OCI-LY7 (cell line): ENCODE measurements at regions not wholly inside any gene's neighbourhood (a gene's known extent, or its start where the extent isn't known, plus 50 kb on each side); places are given as distances from the start of the nearest gene placed in this dataset.

Experiments used
- BruUV-seq: library from RNA; stranded (reverse); fragments of 400-500 nt; replicated peaks from 2 replicates; lab custom pipeline; 2021; lab: Mats Ljungman, UMichigan
- CTCF ChIA-PET: fragments of 300-600 bp; sonication (Branson Sonifier 250); formaldehyde crosslinking; loops from one replicate; lab custom pipeline; 2022; ENCODE audit warnings: antibody characterized with exemption; ENCODE audit not compliant: unreplicated experiment; lab: Charles Lee
- POLR2A ChIA-PET: fragments of 300-600 bp; sonication (Branson Sonifier 250); formaldehyde crosslinking; loops from one replicate; lab custom pipeline; 2022; ENCODE audit warnings: antibody characterized with exemption; lab: Charles Lee
- DNase-seq: peaks from one replicate; pipeline ENCODE4 v3.0.0-alpha.2; 2015; ENCODE audit warnings: low spot score
- H2AFZ ChIP-seq: fragments of 200-600 bp; sonication (generic), shearing (Covaris generic); 2 replicates; pipeline ENCODE4 v1.6.1; 2014; ENCODE audit warnings: mild to moderate bottlenecking, antibody characterized with exemption, low read length, moderate library complexity
- H3K27ac ChIP-seq: fragments of 200-600 bp; sonication (generic); 2 replicates; pipeline ENCODE4 v1.5.1; 2014; ENCODE audit warnings: mixed run types, low read depth, mild to moderate bottlenecking, moderate library complexity, low read length, inconsistent platforms; ENCODE audit not compliant: poor library complexity, severe bottlenecking
- H3K36me3 ChIP-seq: fragments of 200-600 bp; sonication (generic); 2 replicates; pipeline ENCODE4 v1.6.1; 2014; ENCODE audit warnings: mild to moderate bottlenecking, antibody characterized with exemption, low read length, moderate library complexity, mixed read lengths; ENCODE audit not compliant: insufficient read depth
- H3K4me1 ChIP-seq: fragments of 200-600 bp; sonication (generic); 2 replicates; pipeline ENCODE4 v1.5.1; 2014; ENCODE audit warnings: mild to moderate bottlenecking, low read length; ENCODE audit not compliant: insufficient read depth, poor library complexity, severe bottlenecking
- H3K4me2 ChIP-seq: fragments of 200-600 bp; sonication (generic); 2 replicates; pipeline ENCODE4 v1.6.1; 2014; ENCODE audit warnings: mild to moderate bottlenecking, low read length
- H3K4me3 ChIP-seq: fragments of 200-600 bp; sonication (generic); 2 replicates; pipeline ENCODE4 v1.5.1; 2014; ENCODE audit warnings: mild to moderate bottlenecking, low read depth, low read length; ENCODE audit not compliant: poor library complexity, severe bottlenecking
- H3K79me2 ChIP-seq: fragments of 200-600 bp; sonication (generic); 2 replicates; pipeline ENCODE4 v1.6.1; 2016; ENCODE audit warnings: low read depth, mild to moderate bottlenecking, low read length, moderate library complexity, mixed read lengths; ENCODE audit not compliant: insufficient read depth
- H3K9me2 ChIP-seq: fragments of 200-600 bp; sonication (generic); 2 replicates; pipeline ENCODE4 v1.6.1; 2016; ENCODE audit warnings: mild to moderate bottlenecking, low read length, mixed read lengths; ENCODE audit not compliant: insufficient read depth
- H3K9me3 ChIP-seq: fragments of 200-600 bp; sonication (generic); 2 replicates; pipeline ENCODE4 v1.6.1; 2014; ENCODE audit warnings: mild to moderate bottlenecking, mixed run types, low read length, mixed read lengths
- H4K20me1 ChIP-seq: fragments of 200-600 bp; sonication (generic); 2 replicates; pipeline ENCODE4 v1.6.1; 2014; ENCODE audit warnings: mild to moderate bottlenecking, antibody characterized with exemption, low read length, moderate library complexity, mixed read lengths; ENCODE audit not compliant: insufficient read depth
- EZH2phosphoT487 ChIP-seq: fragments of 200-600 bp; sonication (generic); IDR thresholded peaks from 2 replicates; pipeline ENCODE4 v1.6.1; 2018; ENCODE audit warnings: low read depth, borderline replicate concordance, mild to moderate bottlenecking, mixed run types, antibody characterized with exemption, low read length, moderate library complexity, mixed read lengths
- intact Hi-C: fragments of 100-400 bp; cut with micrococcal nuclease; formaldehyde crosslinking; loops from one replicate; pipeline ENCODE4 v1.10.0; 2022; ENCODE audit not compliant: unreplicated experiment
- TF ChIP-seq, protein P1 (sequence below): fragments of 200-600 bp; sonication (generic); conservative IDR thresholded peaks from 2 replicates; pipeline ENCODE4 v1.5.1; 2014; ENCODE audit warnings: mild to moderate bottlenecking, antibody characterized with exemption, low read length, moderate library complexity, mixed read lengths

DNA sequence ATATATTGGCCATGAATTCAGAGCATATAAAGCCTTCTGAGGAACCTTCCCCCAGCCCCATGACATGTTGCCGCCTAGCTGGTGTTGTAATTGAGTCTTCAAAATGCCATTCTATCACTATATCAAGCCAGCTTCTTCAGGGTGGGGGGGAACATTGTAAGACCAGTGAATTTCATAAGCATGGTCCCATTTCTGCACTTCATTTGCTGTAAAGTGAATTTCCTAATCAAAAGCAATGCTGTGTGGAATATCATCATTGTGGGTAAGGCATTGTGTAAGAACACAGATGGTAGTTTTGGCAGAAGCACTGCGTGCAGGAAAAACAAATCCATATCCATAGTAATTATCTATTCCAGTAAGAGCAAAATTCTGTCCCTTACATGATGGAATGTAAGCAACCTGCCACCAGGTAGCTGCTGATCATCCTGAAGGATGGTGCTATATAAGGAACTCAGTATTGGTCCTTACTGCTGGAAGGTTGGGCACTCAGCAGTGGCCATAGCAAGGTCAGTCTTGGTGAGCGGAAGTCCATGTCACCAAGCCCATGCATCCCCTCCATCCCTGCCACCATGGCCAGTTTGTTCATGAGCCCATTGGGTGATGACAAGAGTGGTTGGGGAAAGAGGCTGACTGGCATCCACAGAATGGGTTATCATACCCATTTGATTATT is 159.4 kb downstream of the COPS8 start:
- Histone ChIP-seq H2AFZ (no peak overlapping the region), H3K9me3 (no peaks in the 10 kb centered on the region), H3K79me2 (no peaks in the 10 kb centered on the region), H3K9me2 (no peaks in the 10 kb centered on the region), H3K4me2 (no peak overlapping the region), H3K4me1 (no peaks in the 10 kb centered on the region), H3K27ac (no peak overlapping the region), H3K36me3 (no peaks in the 10 kb centered on the region), H4K20me1 (no peaks in the 10 kb centered on the region), H3K4me3 (no peak overlapping the region)
- no peak for TF ChIP-seq EZH2phosphoT487
- TF ChIP-seq, protein P1, sequence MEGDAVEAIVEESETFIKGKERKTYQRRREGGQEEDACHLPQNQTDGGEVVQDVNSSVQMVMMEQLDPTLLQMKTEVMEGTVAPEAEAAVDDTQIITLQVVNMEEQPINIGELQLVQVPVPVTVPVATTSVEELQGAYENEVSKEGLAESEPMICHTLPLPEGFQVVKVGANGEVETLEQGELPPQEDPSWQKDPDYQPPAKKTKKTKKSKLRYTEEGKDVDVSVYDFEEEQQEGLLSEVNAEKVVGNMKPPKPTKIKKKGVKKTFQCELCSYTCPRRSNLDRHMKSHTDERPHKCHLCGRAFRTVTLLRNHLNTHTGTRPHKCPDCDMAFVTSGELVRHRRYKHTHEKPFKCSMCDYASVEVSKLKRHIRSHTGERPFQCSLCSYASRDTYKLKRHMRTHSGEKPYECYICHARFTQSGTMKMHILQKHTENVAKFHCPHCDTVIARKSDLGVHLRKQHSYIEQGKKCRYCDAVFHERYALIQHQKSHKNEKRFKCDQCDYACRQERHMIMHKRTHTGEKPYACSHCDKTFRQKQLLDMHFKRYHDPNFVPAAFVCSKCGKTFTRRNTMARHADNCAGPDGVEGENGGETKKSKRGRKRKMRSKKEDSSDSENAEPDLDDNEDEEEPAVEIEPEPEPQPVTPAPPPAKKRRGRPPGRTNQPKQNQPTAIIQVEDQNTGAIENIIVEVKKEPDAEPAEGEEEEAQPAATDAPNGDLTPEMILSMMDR, result no peak
- no peak for DNase-seq
- ChIA-PET POLR2A (interaction anchor here (1.2 kb wide), 1 partner anchor 26 kb away, joined by 3 read pairs; no protein-coding TSS in a partner anchor), CTCF (interaction anchor here (0.6 kb wide), 1 partner anchor 90 kb away, joined by 3 read pairs; no protein-coding TSS in a partner anchor)
- intact Hi-C loops, result no loop called here
- no TSS peak for BruUV-seq

DNA sequence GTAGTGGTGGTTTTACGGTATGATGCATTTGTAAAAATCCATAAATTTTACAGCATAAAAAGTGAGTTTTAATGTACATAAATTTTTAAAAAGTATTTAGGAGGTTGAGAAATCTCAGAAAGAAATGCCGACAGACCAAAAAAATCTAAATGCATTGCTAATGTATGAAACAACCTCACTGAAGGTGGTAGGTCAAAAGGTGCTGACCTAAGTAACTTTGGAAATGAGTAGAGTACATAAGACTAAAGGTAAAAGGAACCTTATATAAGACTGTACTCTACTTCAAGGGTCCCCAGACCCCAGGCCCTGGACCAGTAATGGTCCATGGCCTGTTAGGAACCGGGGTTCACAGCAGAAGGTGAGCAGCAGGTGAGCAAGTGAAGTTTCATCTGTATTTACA is 163.4 kb downstream of the COL6A3 start:
- ChIA-PET POLR2A (interaction anchor here (1.0 kb wide), 1 partner anchor 21 kb away, joined by 3 read pairs; no protein-coding TSS in a partner anchor), CTCF (interaction anchor here (0.5 kb wide), 1 partner anchor 303 kb away, joined by 3 read pairs; no protein-coding TSS in a partner anchor)
- no peak for DNase-seq
- Histone ChIP-seq H3K27ac (no peak overlapping the region), H3K9me2 (no peaks in the 10 kb centered on the region), H3K4me2 (no peak overlapping the region), H3K79me2 (no peaks in the 10 kb centered on the region), H3K9me3 (no peaks in the 10 kb centered on the region), H2AFZ (no peak overlapping the region), H3K36me3 (no peaks in the 10 kb centered on the region), H3K4me3 (no peak overlapping the region), H4K20me1 (no peaks in the 10 kb centered on the region), H3K4me1 (no peaks in the 10 kb centered on the region)
- no TSS peak for BruUV-seq
- TF ChIP-seq EZH2phosphoT487, result no peak
- TF ChIP-seq, protein P1, result no peak
- intact Hi-C loops, result no loop called here

DNA sequence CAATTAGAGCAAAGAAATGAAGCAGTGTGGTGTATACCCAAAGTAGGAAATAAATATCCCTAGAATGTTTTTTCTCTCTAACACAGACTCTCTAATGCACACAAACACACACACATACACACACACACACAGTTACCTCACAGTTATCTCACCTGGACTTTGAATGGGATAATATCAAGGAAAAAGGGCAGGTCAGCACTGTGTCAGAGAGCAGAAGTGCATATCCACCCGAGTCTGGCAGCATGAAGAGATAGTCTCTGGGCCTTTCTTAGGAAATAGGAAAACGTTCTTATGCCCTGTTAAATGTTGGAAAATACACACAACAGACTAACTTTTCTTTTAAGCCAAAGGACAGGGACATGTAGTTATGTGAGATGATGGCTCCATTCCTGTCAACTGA is 162.0 kb downstream of the COL6A3 start:
- H3K9me2 ChIP-seq, result no peaks in the 10 kb centered on the region
- H3K27ac ChIP-seq, result no peak overlapping the region
- no peak overlapping the region for H3K4me2 ChIP-seq
- H3K36me3 ChIP-seq, result no peaks in the 10 kb centered on the region
- no TSS peak for BruUV-seq
- H3K79me2 ChIP-seq, result no peaks in the 10 kb centered on the region
- POLR2A ChIA-PET, result no interaction called here
- intact Hi-C loops, result no loop called here
- no peak for DNase-seq
- H4K20me1 ChIP-seq, result no peaks in the 10 kb centered on the region
- no peak overlapping the region for H2AFZ ChIP-seq
- TF ChIP-seq EZH2phosphoT487, result no peak
- TF ChIP-seq, protein P1, result no peak
- no peaks in the 10 kb centered on the region for H3K4me1 ChIP-seq
- CTCF ChIA-PET, result no interaction called here
- H3K4me3 ChIP-seq, result no peak overlapping the region
- no peaks in the 10 kb centered on the region for H3K9me3 ChIP-seq
